GM21515 (cell line): ENCODE measurements at regions not wholly inside any gene's neighbourhood (a gene's known extent, or its start where the extent isn't known, plus 50 kb on each side); places are given as distances from the start of the nearest gene placed in this dataset.
"Not testable (repeated sequence)": the region's sequence is repeated elsewhere in the genome, so short reads cannot be mapped to it uniquely, and the experiment has no call there.

Experiments used
- ATAC-seq: cut with Tn5 transposase; IDR thresholded peaks from one replicate; pipeline ENCODE4 v1.9.1; 2021; ENCODE audit not compliant: unreplicated experiment

DNA sequence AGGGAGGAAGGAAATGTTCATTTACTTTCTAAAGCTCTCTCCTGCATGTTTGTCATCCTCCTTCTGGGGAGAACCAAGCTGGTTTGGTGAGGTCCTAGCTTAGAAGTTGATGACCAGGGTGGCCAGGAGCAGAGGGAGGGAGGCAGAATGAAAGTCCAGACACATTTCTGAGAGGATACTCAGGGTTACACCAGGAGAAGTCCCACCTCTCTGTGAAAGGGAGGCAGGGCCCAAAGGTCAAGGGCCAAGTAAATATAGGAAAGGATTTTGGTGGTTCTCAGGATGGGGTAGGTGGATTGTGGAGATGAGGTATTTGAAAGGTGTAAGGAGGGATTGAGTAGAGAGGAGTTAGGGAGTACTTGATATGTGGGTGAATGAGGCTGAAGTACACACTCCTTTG is 58.0 kb upstream of the FBXO11 start:
- ATAC-seq = no peak

DNA sequence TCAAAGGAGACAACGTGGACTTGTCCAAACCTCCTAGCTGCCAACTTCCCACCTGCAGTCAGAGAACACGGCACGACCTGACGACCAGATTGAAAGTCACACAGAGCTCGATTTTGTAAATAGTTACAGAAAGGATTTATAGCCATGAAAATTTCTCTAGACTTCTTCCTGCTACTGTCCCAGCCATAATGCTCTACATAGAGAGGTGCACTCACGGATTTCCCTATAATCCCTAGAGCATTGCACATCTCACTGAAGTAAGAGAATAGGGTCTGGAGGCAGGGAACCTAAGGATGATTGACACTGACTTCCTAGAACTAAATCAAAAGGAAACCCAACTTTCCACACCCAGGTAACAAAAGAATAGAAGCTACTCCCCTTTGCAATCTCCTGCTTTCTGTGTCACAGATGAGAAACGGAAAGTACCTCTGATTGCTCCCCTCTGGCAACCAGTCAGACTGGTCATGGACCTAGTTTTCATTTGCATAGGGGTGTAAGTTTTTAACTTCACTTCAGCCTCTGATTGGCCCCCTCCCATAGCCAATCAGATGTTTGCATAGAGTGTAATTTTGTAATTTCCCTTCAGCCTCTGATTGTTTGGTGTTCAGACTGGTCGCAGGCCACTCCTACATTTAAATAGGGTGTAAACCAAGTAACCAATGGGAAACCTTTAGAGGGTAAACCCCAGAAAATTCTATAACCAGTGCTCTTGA is 58.6 kb upstream of the FBXO11 start:
- ATAC-seq = no peak

DNA sequence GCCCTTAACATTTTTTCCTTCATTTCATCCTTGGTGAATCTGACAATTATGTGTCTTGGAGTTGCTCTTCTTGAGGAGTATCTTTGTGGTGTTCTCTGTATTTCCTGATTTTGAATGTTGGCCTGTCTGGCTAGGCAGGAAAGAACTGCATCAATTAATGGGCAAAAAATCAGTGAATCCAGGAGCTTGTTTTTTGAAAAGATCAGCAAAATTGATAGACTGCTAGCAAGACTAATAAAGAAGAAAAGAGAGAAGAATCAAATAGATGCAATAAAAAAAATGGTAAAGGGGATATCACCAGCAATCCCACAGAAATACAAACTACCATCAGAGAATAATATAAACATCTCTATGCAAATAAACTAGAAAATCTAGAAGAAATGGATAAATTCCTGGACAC is 70.4 kb upstream of the FBXO11 start:
- not testable (repeated sequence) for ATAC-seq

DNA sequence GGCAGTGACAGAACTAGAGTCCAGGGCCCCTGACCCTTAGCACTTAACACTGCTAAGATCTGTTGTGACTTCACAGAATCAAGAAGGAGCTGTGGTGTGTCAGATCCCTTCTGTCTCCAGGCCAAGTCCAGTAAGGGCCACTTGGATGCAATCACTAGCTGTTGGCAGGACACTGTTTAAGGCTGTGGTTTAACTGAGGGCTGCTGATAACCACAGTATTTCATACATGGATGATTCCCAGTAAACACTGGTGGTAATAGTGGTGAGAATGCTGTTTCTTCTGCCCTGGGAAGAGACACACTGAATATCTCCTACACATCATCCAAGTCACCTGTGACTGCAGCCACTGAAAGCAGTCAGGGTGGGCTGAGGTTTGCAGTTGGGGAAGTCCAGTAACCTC is 77.7 kb upstream of the FBXO11 start:
- no peak for ATAC-seq

DNA sequence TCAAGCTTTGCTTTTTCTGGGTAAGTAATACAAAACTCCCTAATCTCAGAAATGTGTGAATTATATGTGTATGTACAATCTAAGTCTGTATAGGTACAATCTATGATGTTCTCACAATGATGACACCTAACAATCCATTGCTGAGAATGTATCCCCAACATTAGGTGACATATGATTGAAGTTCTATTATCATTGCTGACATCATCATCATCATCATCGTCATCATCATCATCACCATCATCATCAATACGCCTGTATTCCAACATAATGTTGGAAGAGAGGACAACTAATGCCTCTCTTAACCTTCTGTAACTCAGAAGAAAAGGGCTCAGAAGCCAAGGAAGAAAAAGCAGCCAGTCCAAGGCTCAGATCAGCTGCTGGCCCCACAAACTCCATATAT is 84.2 kb upstream of the FBXO11 start:
- no peak for ATAC-seq

DNA sequence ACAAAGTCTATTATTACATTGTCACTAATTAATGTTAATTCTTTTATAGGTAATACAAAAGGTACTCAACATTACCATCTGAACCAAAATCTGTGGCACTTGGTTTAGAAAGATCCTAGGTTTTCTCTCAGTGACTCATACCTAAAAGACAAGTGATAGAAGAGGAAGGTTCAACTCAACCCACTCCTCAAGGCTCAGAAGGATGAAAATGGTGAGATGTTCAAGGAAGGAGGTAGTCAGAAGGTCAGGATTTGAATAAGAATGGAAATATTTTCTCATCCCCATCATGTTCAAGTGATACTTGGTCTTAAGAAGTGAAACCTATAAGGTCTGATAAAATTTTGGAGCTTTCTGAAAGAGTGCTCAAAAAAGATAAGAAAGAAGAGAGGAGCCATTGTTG is 86.4 kb upstream of the FBXO11 start:
- ATAC-seq = no peak

DNA sequence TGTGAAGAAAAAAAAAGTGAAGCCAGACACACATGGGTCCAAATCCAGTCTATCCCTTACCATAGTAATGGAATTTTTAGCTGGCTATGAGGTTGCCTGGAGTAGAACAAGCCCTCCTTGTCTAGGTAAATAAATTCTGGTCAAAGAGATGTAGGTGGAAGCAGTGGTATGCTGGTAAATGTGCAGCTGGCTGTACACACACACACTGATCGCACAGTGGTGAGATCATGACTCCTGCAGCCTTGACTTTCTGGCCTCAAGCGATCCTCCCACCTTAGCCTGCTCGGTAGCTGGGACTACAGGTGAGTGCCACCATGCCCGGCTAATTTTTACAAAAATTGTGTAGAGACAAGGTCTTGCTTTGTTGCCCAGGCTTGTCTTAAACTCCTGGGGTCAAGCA is 90.5 kb upstream of the FBXO11 start:
- ATAC-seq = no peak

DNA sequence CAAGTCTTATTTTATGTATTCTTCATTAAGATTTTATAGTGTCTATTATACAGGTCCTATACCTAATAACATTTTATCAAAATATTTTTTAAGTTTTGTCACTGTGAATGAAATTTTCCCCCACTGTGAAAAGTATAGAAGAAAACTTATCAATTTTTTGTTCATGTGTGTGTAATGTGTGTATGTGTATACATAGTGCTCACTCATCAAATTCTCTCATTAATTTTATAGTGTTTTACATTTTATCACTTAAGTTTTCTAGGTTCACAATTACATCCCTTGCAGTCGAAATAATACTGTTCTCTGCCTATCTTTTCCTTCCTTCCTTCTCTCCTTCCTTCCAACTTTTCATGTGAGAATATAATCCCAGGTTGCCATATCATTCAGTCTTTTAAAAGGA is 93.2 kb upstream of the FBXO11 start:
- no peak for ATAC-seq

DNA sequence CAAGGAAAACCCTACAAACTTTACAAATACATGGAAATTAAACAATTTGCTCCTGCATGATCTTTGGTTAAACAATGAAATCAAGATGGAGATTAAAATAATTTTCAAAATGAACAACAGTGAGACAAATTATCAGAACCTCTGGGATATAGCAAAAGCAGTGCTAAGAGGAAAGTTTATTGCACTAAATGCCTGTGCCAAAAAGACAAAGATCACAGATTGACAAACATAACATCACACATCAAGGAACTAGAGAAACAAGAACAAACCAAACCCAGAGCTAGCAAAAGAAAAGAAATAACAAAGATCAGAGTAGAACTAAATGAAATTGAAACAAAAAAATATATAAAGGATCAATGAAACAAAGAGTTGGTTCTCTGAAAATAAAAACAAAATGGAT is 95.2 kb upstream of the FBXO11 start:
- ATAC-seq = no peak

DNA sequence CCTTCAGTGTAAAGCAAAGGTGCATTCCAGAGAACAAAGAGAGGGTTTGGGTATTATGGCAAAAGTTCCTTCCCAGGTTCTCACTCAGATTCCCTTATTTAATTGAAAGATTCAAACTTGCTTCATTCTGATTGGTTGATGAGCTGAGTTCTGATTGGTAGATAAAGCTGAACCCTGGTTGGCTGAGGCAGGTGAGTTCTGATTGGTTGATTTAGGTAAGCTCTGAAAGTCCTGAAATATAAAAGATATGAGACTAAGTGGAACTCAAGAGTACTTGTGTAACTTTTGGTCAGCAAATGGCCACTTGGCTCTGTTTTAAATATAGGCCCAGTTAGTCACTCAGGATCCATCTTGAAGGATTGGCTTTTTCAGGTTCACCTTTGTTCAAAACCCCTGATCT is 99.8 kb upstream of the FBXO11 start:
- ATAC-seq = no peak

DNA sequence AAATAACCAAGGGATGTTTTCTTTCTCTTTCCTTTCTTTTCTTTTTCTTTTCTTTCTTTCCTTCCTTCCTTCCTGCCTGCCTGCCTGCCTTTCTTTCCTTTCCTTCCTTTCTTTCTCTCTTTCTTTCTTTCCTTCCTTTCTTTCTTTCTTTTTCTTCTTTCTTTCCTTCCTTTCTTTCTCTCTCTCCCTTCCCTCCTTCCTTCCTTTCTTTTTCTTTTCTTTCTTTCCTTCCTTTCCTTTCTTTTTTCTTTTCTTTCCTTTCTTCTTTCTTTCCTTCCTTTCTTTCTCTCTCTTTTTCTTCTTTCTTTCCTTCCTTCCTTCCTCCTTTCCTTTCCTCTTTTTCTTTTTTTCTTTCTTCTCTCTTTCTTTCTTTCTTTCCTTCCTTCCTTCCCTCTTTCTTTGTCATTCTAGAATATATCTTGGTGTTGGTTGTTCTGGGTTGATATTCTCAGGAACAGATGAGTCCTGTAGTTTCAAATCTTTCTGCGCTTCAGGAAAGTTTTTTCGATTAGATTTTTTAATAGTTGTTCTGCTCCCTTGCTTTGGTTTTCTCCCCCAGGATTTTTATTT is 101.5 kb upstream of the FBXO11 start:
- no peak for ATAC-seq

DNA sequence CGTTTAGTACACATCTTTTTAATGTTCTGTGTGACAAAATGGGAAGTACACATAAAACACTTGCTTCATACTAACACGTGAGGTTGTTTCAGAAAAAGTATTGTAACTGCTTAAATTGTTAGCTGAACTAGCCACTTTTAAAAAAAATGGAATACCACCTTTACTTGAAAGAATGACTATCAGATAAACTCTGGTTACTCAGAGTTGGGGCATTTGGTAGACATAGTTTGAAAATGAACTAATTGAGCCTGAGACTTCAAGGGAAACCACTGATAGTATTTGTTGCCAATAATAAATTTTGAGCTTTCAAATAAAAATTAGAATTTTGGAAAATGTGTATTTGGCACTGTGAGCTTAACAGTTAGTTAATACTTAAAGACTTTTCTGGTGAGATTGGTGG is 103.0 kb upstream of the FBXO11 start:
- ATAC-seq = no peak

DNA sequence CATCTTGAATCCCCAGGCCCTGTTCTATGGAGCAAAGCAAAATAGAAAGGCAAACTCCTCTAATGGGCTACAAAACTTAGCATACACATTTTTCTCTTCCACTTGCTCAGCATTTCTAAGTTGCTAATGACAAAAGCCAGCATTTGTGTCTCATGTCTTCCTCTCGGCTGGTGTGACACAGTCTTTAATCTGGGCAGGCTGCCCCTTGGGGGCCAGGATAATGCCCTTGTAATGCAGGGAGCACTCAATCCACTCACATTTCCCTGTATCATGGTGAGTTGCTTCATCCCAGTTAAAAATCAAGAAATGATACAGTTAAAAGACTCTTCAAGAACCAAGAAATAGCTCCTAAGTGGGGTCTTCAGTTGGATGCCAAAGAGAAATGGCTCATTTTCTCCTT is 109.1 kb upstream of the FBXO11 start:
- ATAC-seq = no peak

DNA sequence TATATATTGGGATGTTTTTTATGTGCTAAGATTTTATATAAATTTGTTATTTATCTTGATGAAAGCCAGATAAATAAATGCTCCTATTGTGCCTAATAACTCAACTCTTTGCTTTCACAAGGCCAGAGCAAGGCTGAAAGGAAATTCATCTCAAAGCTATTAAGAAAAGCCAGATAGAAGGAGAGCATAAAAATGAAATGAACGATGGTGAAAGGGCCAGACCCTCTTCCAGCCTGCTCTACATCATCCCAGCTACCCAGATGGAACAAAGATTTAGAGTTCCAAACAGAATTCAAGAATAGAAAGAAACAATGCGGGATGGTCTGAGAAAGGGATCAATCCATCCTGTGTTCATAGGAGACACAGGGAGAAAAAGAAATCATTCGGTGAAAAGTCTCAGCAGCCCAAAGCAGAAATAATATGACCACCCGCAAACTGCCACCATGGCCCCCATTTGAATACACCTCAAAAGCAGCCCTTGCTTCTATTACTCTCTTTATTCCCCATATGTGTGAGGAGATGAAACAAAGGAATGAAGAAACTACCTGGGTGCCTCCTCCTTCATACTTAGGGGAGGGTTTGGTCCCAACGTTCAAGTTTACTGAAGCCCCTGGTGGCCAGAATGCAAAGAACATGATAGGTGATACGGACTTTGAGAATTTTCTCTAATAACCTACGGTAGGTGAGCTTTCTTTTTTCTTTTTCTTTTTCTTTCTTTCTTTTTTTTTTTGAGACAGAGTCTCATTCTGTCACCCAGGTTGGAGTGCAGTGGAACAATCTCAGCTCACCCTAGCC is 110.1 kb upstream of the FBXO11 start:
- no peak for ATAC-seq

DNA sequence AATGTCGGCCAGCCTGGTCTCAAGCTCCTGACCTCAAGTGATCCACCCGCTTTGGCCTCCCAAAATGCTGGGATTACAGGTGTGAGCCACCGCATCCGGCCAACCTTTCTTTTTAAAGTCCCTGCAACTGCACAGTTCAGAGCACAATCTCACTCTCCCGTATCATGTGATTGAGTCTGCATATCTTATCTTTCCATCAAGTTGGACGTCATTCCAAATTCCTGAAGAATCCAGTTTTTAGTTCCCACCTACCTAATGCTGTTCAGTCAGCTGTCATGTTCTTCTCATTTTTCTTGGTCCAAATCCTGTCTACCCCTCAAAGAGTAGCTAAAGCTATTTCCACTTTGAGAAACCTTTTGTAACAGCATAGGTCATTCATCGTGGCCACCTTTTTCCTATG is 110.8 kb upstream of the FBXO11 start:
- no peak for ATAC-seq

DNA sequence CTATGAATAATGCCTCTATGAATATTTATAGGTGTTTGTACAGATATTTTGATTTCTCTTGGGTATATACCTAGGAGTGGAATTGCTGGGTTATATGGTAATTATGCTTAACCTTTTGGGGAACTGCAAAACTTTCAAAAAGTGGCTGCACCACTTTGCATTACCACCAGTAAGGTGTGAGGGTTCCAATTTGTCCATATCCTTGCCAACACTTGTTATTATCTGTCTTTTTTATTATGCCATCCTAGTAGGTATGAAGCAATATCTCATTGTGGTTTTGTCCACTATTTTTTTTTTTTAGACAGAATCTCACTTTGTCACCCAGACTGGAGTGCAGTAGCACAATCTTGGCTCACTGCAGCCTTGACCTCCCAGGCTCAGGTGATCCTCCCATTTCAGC is 112.2 kb upstream of the FBXO11 start:
- ATAC-seq = no peak

DNA sequence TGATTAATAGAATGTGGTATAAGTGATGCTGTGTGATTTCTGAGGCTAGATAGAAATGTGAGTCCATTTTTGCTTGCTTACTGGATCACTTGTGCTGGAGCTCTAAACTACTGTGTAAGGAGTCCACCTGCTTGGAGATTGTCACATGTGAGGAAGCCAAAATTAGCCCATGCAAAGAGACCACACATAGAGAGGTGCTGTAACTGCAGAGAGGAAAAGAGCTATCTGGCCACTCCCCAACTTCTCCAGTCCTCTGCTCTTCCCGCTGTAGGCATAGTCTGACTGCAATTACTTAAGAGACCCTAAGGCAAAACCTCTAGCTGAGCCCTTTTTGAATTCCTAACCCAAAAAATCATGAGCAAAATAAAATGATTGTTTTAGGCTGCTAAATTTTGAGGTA is 120.6 kb upstream of the FBXO11 start:
- no peak for ATAC-seq

DNA sequence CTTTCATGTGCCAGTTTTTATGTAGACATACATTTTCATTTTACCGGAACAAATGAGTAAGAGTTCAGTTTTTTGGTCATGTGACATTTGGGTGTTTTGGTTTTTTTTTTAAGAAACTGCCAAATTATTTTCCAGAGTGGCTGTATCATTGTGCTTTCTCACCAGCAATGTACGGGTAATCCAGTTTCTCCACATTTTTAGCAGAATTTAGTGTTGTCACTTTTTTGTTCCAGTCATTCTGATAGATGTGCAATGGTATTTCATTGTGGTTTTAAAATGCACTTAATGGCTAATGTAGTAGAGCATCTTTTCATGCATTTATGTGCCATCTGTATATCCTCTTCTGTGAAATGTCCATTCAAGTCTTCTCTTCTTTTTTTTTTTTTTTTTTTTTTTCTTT is 126.5 kb upstream of the FBXO11 start:
- ATAC-seq = no peak

DNA sequence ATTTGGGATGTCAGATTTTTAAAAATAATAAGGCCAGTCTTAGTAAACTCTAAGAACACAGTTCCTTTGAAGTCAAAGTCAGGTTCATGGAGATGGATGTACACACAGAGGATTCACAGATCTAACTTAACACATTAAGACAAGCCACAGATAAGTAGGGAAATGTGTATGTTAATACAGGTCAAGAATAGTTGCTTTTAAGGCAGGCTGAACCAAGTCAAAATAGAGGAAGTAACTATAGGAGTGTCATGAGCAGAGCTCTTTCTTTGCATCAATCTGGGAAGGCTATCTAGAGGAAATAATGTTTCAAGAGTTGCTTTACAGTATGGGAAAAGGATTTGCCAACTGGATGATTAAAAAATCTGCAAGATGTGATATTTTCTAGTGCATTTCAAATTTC is 128.0 kb upstream of the FBXO11 start:
- ATAC-seq = no peak

DNA sequence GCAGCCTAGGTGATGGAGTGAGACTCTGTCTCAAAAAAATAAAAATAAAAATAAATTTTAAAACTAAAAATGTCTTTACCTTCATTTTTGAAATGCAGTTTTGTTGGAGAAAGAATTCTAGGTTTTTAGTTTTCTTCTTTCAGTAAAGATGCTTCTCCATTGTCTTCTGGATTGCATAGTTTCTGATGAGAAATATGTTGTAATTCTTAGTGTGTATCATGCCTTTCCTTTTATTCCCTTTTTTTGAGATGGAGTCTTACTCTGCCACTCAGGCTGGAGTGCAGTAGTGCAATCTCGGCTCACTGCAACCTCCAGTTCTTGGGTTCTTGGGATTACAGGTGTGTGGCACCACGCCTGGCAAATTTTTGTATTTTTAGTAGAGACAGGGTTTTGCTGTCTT is 130.0 kb upstream of the FBXO11 start:
- ATAC-seq = no peak

DNA sequence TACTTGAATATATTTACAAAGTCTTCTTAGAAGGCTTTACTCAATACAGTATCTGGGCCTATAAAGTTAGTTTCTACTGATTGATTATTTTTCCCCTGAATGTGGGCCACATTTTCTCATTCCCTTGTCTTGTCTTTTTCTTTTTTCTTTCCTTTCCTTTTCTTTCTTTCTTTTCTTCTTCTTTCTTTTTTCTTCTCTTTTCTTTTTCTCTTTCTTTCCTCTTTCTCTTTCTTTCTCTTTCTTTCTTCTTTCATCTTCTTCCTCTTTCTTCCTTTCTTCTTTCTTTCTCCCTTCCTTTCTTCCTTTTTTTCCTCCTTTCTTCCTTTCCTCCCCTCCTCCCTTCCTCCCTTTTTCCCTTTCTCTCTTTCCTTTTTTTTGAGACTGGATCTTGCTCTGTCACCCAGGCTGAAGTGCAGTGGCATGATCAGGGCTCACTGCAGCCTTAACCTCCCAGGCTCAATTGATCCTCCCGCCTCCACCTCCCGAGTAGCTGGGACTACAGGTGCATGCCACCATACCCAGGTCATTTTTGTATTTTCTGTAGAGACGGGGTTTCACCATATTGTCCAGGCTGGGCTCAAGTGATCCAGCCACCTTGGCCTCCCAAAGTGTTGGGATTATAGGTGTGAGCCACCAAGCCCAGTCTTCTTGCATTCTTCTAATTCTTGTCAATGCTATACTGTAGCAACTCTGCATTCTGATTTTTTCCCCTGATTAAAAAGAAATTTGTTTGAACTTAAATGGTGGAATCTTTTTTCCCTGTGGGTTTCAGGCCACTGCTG is 133.1 kb upstream of the FBXO11 start:
- ATAC-seq = no peak
